Stomach smooth muscle (tissue), 2 donors: ENCODE measurements at regions not wholly inside any gene's neighbourhood (a gene's known extent, or its start where the extent isn't known, plus 50 kb on each side); places are given as distances from the start of the nearest gene placed in this dataset.

ENCODE experiments used
- H3K27ac ChIP-seq: one replicate; pipeline ENCODE4 v1.7.0; 2013; ENCODE audit warnings: mild to moderate bottlenecking, low read length, inconsistent platforms
- H3K27me3 ChIP-seq, 2 donors: one replicate each; pipeline ENCODE4 v1.7.0; 2013; ENCODE audit warnings: low read length in 2 of 2; ENCODE audit not compliant: insufficient read depth in 2 of 2, control insufficient read depth in 1 of 2
- H3K36me3 ChIP-seq, 2 donors: one replicate each; pipeline ENCODE4 v1.7.0; 2013; ENCODE audit warnings: low read length in 2 of 2; ENCODE audit not compliant: control insufficient read depth in 2 of 2, insufficient read depth in 2 of 2
- H3K4me1 ChIP-seq: one replicate; pipeline ENCODE4 v1.7.0; 2013; ENCODE audit warnings: low read length; ENCODE audit not compliant: control insufficient read depth, insufficient read depth
- H3K4me3 ChIP-seq, 2 donors: one replicate each; pipeline ENCODE4 v1.7.0; 2013; ENCODE audit warnings: low read length in 2 of 2
- H3K9ac ChIP-seq, 2 donors: one replicate each; pipeline ENCODE4 v1.7.0; 2013; ENCODE audit warnings: low read length in 2 of 2, mild to moderate bottlenecking in 1 of 2
- H3K9me3 ChIP-seq, 2 donors: one replicate each; pipeline ENCODE4 v1.7.0; 2013; ENCODE audit warnings: low read length in 2 of 2; ENCODE audit not compliant: control insufficient read depth in 2 of 2
- donor health status: healthy.
- donor health status: Pancreatic carcinoma.

- no peaks in the 10 kb centered on the region for H3K9me3 ChIP-seq
- H3K9ac ChIP-seq, result no peak overlapping the region
- no peaks in the 10 kb centered on the region for H3K27me3 ChIP-seq
- H3K36me3 ChIP-seq, result no peaks in the 10 kb centered on the region
- H3K4me1 ChIP-seq, result peaks cover 20% of the 10 kb centered on the region
- peak overlapping the region in 1 of 2 donors; percentile 8 for H3K4me3 ChIP-seq
- no peak overlapping the region for H3K27ac ChIP-seq
These were observed 328.6 kb upstream of the PROK2 start for GRCh38 chr3:72113564-72113963.

- no peaks in the 10 kb centered on the region for H3K9me3 ChIP-seq
- H3K4me3 ChIP-seq, result no peak overlapping the region
- H3K27me3 ChIP-seq, result no peaks in the 10 kb centered on the region
- no peak overlapping the region for H3K27ac ChIP-seq
- H3K9ac ChIP-seq, result no peak overlapping the region
- no peaks in the 10 kb centered on the region for H3K36me3 ChIP-seq
- peaks cover 17% of the 10 kb centered on the region for H3K4me1 ChIP-seq
These were observed 327.5 kb upstream of the PROK2 start for GRCh38 chr3:72112435-72112834.

- H3K9me3 ChIP-seq, result no peaks in the 10 kb centered on the region
- H3K4me3 ChIP-seq, result no peak overlapping the region
- no peak overlapping the region for H3K9ac ChIP-seq
- no peak overlapping the region for H3K27ac ChIP-seq
- no peaks in the 10 kb centered on the region for H3K36me3 ChIP-seq
- no peaks in the 10 kb centered on the region for H3K27me3 ChIP-seq
- peaks cover 16% of the 10 kb centered on the region for H3K4me1 ChIP-seq
These were observed 326.6 kb upstream of the PROK2 start for GRCh38 chr3:72111265-72112205.

- Histone ChIP-seq H3K9me3 (no peaks in the 10 kb centered on the region), H3K4me1 (peaks cover 11% of the 10 kb centered on the region), H3K4me3 (no peak overlapping the region), H3K27ac (no peak overlapping the region), H3K9ac (no peak overlapping the region), H3K36me3 (no peaks in the 10 kb centered on the region), H3K27me3 (peaks cover 0 to 3% of the 10 kb centered on the region in 2 donors)
These were observed 324.6 kb upstream of the PROK2 start for GRCh38 chr3:72109327-72110259.

DNA sequence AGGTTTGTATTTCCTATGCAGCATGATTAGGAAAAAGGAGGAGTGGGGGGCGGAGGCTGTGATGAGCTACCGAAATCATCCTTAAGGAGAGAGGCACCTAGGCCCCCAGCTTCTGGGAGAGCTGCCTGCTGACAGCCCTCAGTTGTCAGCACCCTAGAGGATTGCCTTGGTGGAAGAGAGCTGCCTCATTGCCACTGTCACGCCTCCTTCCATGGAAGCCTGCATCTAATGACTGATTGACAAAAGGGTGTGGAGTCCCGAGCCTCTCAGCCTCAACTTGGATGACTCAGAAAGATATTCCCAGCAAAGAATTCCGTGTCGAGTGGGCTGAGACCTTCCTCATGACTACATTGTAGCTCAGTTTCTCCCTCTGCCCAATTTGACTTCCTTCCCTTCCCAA is 320.4 kb upstream of the PROK2 start:
- H3K27me3 ChIP-seq, result peaks cover 0 to 3% of the 10 kb centered on the region in 2 donors
- H3K27ac ChIP-seq, result no peak overlapping the region
- H3K9me3 ChIP-seq, result no peaks in the 10 kb centered on the region
- peaks cover 11% of the 10 kb centered on the region for H3K4me1 ChIP-seq
- no peak overlapping the region for H3K9ac ChIP-seq
- H3K4me3 ChIP-seq, result no peak overlapping the region
- H3K36me3 ChIP-seq, result no peaks in the 10 kb centered on the region

GRCh38 chr3:72102112-72102616 is 317.2 kb upstream of the PROK2 start:
- Histone ChIP-seq H3K9me3 (no peaks in the 10 kb centered on the region), H3K9ac (no peak overlapping the region), H3K4me3 (no peak overlapping the region), H3K36me3 (no peaks in the 10 kb centered on the region), H3K27me3 (peaks cover 0 to 3% of the 10 kb centered on the region in 2 donors), H3K27ac (no peak overlapping the region), H3K4me1 (peaks cover 8% of the 10 kb centered on the region)

- Histone ChIP-seq H3K36me3 (no peaks in the 10 kb centered on the region), H3K27me3 (peaks cover 0 to 3% of the 10 kb centered on the region in 2 donors), H3K9ac (no peak overlapping the region), H3K4me1 (peaks cover 8% of the 10 kb centered on the region), H3K9me3 (no peaks in the 10 kb centered on the region), H3K27ac (no peak overlapping the region), H3K4me3 (no peak overlapping the region)
These were observed 316.5 kb upstream of the PROK2 start for GRCh38 chr3:72101494-72101893.

DNA sequence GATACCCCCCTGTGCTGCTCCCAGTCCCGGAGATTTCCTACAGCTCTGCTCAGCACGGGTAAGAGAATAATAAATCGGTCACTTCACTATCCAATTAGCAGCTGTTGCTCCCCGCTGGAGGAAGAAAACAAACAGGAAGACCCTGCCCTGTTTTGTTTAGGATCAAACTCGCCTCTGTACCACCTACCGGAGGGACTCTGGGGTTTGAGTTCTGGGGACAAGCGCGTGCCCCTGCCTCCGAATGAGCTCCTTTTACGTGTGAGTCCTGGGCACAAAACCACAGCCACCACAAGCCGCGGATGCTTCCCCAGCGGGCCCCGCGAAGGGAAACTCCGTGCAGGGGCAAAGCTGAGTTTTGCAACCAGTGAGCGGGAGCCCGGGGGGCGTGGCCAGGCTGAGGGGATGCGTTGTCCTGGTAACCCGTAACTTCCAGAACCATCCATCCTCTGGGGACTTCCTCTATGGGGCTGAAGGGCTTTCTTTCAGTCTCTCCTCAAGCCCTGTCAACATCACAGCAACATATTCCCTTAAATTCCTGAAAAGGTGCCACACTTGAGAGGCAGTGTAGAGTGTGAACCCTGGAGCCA is 315.7 kb upstream of the PROK2 start:
- Histone ChIP-seq H3K27ac (no peak overlapping the region), H3K4me3 (peak overlapping the region; percentile 27 to 62), H3K27me3 (peaks cover 0 to 3% of the 10 kb centered on the region in 2 donors), H3K36me3 (no peaks in the 10 kb centered on the region), H3K4me1 (peaks cover 8% of the 10 kb centered on the region), H3K9ac (no peak overlapping the region), H3K9me3 (no peaks in the 10 kb centered on the region)

DNA sequence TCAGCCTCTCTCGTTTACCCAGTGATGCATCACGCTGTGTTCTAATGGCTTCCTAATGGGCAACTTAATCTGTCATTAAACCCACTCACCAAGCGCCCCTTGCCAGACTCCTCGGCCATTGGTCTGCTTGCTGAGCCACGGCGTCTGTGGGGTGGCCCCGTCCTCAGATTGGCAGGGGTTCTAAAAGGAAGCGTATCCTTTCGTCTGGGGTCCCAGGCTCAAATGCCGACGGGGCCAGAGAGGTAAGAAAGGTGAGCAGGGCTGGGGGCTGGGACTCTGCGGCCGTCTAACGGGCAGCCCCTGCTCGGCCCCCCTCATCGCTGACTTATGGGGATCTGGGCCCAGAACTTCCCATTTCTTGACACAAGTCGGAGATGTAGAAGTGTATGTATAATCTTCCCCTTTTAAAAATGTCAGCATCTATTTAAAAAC is 315.1 kb upstream of the PROK2 start:
- Histone ChIP-seq H3K27ac (no peak overlapping the region), H3K36me3 (no peaks in the 10 kb centered on the region), H3K4me1 (peaks cover 8% of the 10 kb centered on the region), H3K9ac (no peak overlapping the region), H3K27me3 (peaks cover 0 to 1% of the 10 kb centered on the region in 2 donors), H3K4me3 (peak overlapping the region in 1 of 2 donors; percentile 62), H3K9me3 (no peaks in the 10 kb centered on the region)

DNA sequence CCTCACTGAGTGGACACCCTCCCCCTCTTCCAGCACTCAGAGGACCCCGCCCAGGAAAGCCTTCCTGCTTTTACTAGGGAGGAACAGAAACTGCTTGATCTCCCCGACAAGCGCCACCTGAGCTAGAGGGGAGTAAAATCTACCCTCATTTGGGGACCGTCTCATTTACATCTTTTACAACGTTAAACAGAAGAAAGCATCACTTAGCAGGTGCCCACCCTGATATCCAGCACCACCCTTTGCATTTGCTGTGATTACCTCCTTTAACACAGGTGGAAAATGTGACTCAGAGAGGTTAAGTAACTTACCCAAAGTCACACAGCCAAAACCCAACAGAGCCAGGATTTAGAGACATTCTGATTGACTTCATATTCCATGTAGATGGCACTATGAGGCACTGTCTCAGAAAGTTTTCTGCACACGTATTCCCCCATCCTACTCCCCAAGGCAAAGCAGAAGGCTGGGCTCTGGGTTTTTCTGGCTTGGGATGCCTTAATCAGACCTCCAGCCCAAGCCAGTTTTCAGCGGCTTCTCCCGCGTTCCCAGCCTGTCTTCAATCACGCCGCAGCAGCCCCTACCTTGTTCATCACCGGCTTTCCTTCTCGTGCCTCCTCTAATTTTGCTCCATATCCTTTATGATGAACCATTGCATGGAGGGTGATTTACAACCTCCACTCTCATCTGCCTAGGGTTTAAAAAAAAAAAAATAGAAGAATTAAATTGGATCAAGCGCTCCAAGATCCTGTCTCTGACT is 314.6 kb upstream of the PROK2 start:
- Histone ChIP-seq H3K4me1 (peaks cover 8% of the 10 kb centered on the region), H3K36me3 (no peaks in the 10 kb centered on the region), H3K27ac (no peak overlapping the region), H3K4me3 (no peak overlapping the region), H3K9me3 (no peaks in the 10 kb centered on the region), H3K27me3 (no peaks in the 10 kb centered on the region), H3K9ac (no peak overlapping the region)
